ENCODE measurements at regions not wholly inside any gene's neighbourhood (a gene's known extent, or its start where the extent isn't known, plus 50 kb on each side); places are given as distances from the start of the nearest gene placed in this dataset.

DNA sequence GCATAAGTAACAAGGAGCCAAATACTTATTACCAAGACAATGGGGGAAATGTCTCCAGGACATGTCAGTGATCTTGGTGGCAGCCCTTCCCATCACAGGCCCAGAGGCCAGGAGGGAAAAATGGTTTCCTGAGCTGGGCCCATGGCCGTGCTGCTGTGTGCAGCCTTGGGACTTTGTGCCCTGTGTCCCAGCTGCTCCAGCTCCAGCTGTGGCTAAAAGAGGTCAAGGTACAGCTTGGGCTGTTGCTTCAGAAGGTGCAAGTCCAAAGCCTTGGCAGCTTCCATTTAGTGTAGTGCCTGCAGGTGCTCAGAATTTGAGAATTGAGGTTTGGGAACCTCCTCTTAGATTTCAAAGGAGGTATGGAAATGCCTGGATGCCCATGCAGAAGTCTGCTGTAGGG is 212.3 kb upstream of the DCN start:
- H3K27ac ChIP-seq: no peak overlapping the region
- H3K4me3 ChIP-seq: no peak overlapping the region
- TF ChIP-seq, protein P1, sequence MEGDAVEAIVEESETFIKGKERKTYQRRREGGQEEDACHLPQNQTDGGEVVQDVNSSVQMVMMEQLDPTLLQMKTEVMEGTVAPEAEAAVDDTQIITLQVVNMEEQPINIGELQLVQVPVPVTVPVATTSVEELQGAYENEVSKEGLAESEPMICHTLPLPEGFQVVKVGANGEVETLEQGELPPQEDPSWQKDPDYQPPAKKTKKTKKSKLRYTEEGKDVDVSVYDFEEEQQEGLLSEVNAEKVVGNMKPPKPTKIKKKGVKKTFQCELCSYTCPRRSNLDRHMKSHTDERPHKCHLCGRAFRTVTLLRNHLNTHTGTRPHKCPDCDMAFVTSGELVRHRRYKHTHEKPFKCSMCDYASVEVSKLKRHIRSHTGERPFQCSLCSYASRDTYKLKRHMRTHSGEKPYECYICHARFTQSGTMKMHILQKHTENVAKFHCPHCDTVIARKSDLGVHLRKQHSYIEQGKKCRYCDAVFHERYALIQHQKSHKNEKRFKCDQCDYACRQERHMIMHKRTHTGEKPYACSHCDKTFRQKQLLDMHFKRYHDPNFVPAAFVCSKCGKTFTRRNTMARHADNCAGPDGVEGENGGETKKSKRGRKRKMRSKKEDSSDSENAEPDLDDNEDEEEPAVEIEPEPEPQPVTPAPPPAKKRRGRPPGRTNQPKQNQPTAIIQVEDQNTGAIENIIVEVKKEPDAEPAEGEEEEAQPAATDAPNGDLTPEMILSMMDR (IDR thresholded peaks at IDR 0.05 in 8 of 11, conservative IDR thresholded peaks at IDR 0.05 in 3 of 11): no peak
- TF ChIP-seq POLR2AphosphoS5 (IDR thresholded peaks at IDR 0.05) (no peak), POLR2A (IDR thresholded peaks at IDR 0.05) (no peak)
- 85 to 95% (median 90%) methylated on average over 1 of the region's 1 CpG for WGBS, 5 donors
- intact Hi-C loops (cut with DNase I; ENCODE audit: low total_unique reads): no loop called here
- no peaks in the 10 kb centered on the region for H3K4me1 ChIP-seq
- DNase-seq: no peak
- peaks cover 0 to 8% (median 0%) of the 10 kb centered on the region in 8 donors for H3K9me3 ChIP-seq
- no peaks in the 10 kb centered on the region for H3K27me3 ChIP-seq (replicated peaks in 1 of 7)
- H3K36me3 ChIP-seq: no peaks in the 10 kb centered on the region

- WGBS, 5 donors: 42 to 67% (median 53%) methylated on average over 1 of the region's 1 CpG
- no peak for DNase-seq
- peaks cover 0 to 8% (median 0%) of the 10 kb centered on the region in 8 donors for H3K9me3 ChIP-seq
- no peaks in the 10 kb centered on the region for H3K4me1 ChIP-seq
- TF ChIP-seq POLR2AphosphoS5 (IDR thresholded peaks at IDR 0.05): no peak
- TF ChIP-seq POLR2A (IDR thresholded peaks at IDR 0.05): no peak
- TF ChIP-seq, protein P1 (IDR thresholded peaks at IDR 0.05 in 8 of 11, conservative IDR thresholded peaks at IDR 0.05 in 3 of 11): no peak
- H3K27me3 ChIP-seq (replicated peaks in 1 of 7): no peaks in the 10 kb centered on the region
- H3K4me3 ChIP-seq: no peak overlapping the region
- H3K27ac ChIP-seq: peak overlapping the region in 3 of 8 donors; percentile 15 to 30 (median 30)
- intact Hi-C loops (cut with DNase I; ENCODE audit: low total_unique reads): no loop called here
- H3K36me3 ChIP-seq: no peaks in the 10 kb centered on the region
Measured at GRCh38 chr12:91388573-91388972, 206.0 kb upstream of the DCN start.

- TF ChIP-seq, protein P1 (IDR thresholded peaks at IDR 0.05 in 8 of 11, conservative IDR thresholded peaks at IDR 0.05 in 3 of 11): no peak
- TF ChIP-seq POLR2A (IDR thresholded peaks at IDR 0.05) (no peak), POLR2AphosphoS5 (IDR thresholded peaks at IDR 0.05) (no peak)
- Histone ChIP-seq H3K9me3 (peaks cover 0 to 6% (median 0%) of the 10 kb centered on the region in 8 donors), H3K27me3 (replicated peaks in 1 of 7) (no peaks in the 10 kb centered on the region), H3K36me3 (no peaks in the 10 kb centered on the region), H3K4me1 (no peaks in the 10 kb centered on the region), H3K4me3 (no peak overlapping the region), H3K27ac (peak overlapping the region in 3 of 8 donors; percentile 15 to 30 (median 30))
- intact Hi-C loops (cut with DNase I; ENCODE audit: low total_unique reads): no loop called here
- 67 to 83% (median 79%) methylated on average over 2 of the region's 2 CpGs for WGBS, 5 donors
- DNase-seq: no peak
Measured at GRCh38 chr12:91387461-91388134, 205.0 kb upstream of the DCN start.

DNA sequence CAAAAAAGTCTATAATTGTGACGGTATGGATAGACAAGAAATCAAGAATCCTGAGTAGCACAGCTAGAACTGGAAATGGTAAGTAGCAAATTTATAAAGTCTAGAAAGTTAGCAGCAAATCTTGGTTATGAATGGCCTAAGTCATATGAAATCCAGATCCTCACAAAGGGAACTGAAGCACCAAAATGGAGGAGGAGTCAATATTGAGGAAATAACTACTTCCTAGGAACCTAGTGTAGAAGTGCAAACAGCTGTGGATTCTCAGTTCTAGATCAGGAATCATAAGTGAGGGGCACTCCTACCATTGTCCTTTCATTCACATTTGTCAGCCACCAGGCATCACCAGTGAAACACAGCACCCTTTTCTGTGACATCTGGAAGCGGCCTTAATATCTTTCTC is 202.2 kb upstream of the DCN start:
- Histone ChIP-seq H3K27me3 (replicated peaks in 1 of 7) (peaks cover 0 to 5% (median 0%) of the 10 kb centered on the region in 7 donors), H3K36me3 (no peaks in the 10 kb centered on the region), H3K4me3 (no peak overlapping the region), H3K9me3 (no peaks in the 10 kb centered on the region), H3K27ac (no peak overlapping the region), H3K4me1 (peaks cover 0 to 25% (median 10%) of the 10 kb centered on the region in 6 donors)
- no peak for DNase-seq
- WGBS, 5 donors: 64 to 97% (median 78%) methylated on average over 2 of the region's 2 CpGs
- intact Hi-C loops (cut with DNase I; ENCODE audit: low total_unique reads): no loop called here
- no peak for TF ChIP-seq POLR2A (IDR thresholded peaks at IDR 0.05)
- TF ChIP-seq, protein P1 (IDR thresholded peaks at IDR 0.05 in 8 of 11, conservative IDR thresholded peaks at IDR 0.05 in 3 of 11): no peak
- no peak for TF ChIP-seq POLR2AphosphoS5 (IDR thresholded peaks at IDR 0.05)
